CD14-positive monocyte (primary cell): ENCODE measurements at regions not wholly inside any gene's neighbourhood (a gene's known extent, or its start where the extent isn't known, plus 50 kb on each side); places are given as distances from the start of the nearest gene placed in this dataset.

Experiments used
- DNase-seq, 3 donors: peaks; one replicate each; pipeline ENCODE4 v3.0.0-alpha.2; 2011 to 2022
- H2AFZ ChIP-seq: 2 replicates; pipeline ENCODE4 v1.6.0; 2012; ENCODE audit warnings: mild to moderate bottlenecking, low read depth, low read length, inconsistent platforms; ENCODE audit not compliant: insufficient read depth, poor library complexity, severe bottlenecking
- H3K27ac ChIP-seq, 2 donors: 1 replicate in 1 of 2; 2 replicates in 1 of 2; pipeline ENCODE4 v1.5.1; 2012 to 2013; ENCODE audit warnings: low read length in 2 of 2, control low read depth in 1 of 2, inconsistent platforms in 1 of 2, low read depth in 1 of 2, mild to moderate bottlenecking in 1 of 2
- H3K27me3 ChIP-seq, 2 donors: one replicate each; pipeline versions ENCODE4 v1.6.0 to v1.6.1; 2011 to 2013; ENCODE audit warnings: low read length in 2 of 2; ENCODE audit not compliant: control insufficient read depth in 2 of 2, insufficient read depth in 2 of 2
- H3K36me3 ChIP-seq, 2 donors: replicated peaks in 1 of 2; 1 replicate in 1 of 2; 2 replicates in 1 of 2; pipeline versions ENCODE4 v1.5.1 to v1.6.1; 2012 to 2013; ENCODE audit warnings: low read length in 2 of 2, control low read depth in 1 of 2, inconsistent platforms in 1 of 2, mild to moderate bottlenecking in 1 of 2; ENCODE audit not compliant: insufficient read depth in 2 of 2, control insufficient read depth in 1 of 2
- H3K4me1 ChIP-seq, 2 donors: 1 replicate in 1 of 2; 2 replicates in 1 of 2; pipeline versions ENCODE4 v1.5.1 to v1.6.1; 2012 to 2013; ENCODE audit warnings: low read length in 2 of 2, control low read depth in 1 of 2, inconsistent platforms in 1 of 2, mild to moderate bottlenecking in 1 of 2, moderate library complexity in 1 of 2; ENCODE audit not compliant: insufficient read depth in 2 of 2, control insufficient read depth in 1 of 2
- H3K4me2 ChIP-seq: replicated peaks from 2 replicates; pipeline ENCODE3; 2012; ENCODE audit warnings: low read length, moderate library complexity, mild to moderate bottlenecking; ENCODE audit not compliant: poor library complexity, severe bottlenecking; ENCODE audit errors: extremely low read depth
- H3K4me3 ChIP-seq, 3 experiments: fragments of 200-600 bp in 1 of 3; sonication (generic) in 1 of 3; replicated peaks in 1 of 3; 1 replicate in 2 of 3; 2 replicates in 1 of 3; pipeline ENCODE4 v1.5.1; 2011 to 2013; ENCODE audit warnings: low read length in 3 of 3, mild to moderate bottlenecking in 3 of 3, control low read depth in 2 of 3, low read depth in 2 of 3, inconsistent platforms in 1 of 3, moderate library complexity in 1 of 3
- H3K79me2 ChIP-seq: 2 replicates; pipeline ENCODE4 v1.6.0; 2012; ENCODE audit warnings: mild to moderate bottlenecking, control low read depth, inconsistent platforms, low read length, moderate library complexity; ENCODE audit not compliant: insufficient read depth
- H3K9ac ChIP-seq: 2 replicates; pipeline ENCODE4 v1.6.0; 2017; ENCODE audit warnings: low read length, mild to moderate bottlenecking; ENCODE audit not compliant: insufficient read depth, poor library complexity, severe bottlenecking
- H3K9me3 ChIP-seq, 2 donors: replicated peaks in 1 of 2; 1 replicate in 1 of 2; 2 replicates in 1 of 2; pipeline versions ENCODE4 v1.5.1 to v1.6.1; 2012 to 2013; ENCODE audit warnings: low read length in 2 of 2, control low read depth in 1 of 2; ENCODE audit not compliant: control insufficient read depth in 1 of 2, insufficient read depth in 1 of 2
- H4K20me1 ChIP-seq: 2 replicates; pipeline ENCODE4 v1.6.0; 2012; ENCODE audit warnings: mild to moderate bottlenecking, low read length, control low read depth, moderate library complexity; ENCODE audit not compliant: insufficient read depth
- H3K27ac Mint-ChIP-seq, 7 donors: one replicate each; pipeline ENCODE4 v1.8.0; 2020; ENCODE audit warnings: mild to moderate bottlenecking in 7 of 7, mixed read lengths in 7 of 7, moderate library complexity in 6 of 7, inconsistent platforms in 2 of 7
- H3K27me3 Mint-ChIP-seq, 3 donors: one replicate each; pipeline ENCODE4 v1.8.0; 2021 to 2022; ENCODE audit warnings: low read depth in 3 of 3, mild to moderate bottlenecking in 3 of 3, mixed read lengths in 3 of 3, moderate library complexity in 3 of 3, inconsistent platforms in 1 of 3
- H3K36me3 Mint-ChIP-seq, 2 donors: one replicate each; pipeline ENCODE4 v1.8.0; 2020; ENCODE audit warnings: mixed read lengths in 2 of 2, inconsistent platforms in 1 of 2, mild to moderate bottlenecking in 1 of 2
- H3K4me1 Mint-ChIP-seq: one replicate; pipeline ENCODE4 v1.8.0; 2020; ENCODE audit warnings: mild to moderate bottlenecking, mixed read lengths
- H3K4me3 Mint-ChIP-seq, 2 donors: one replicate each; pipeline ENCODE4 v1.8.0; 2020; ENCODE audit warnings: mild to moderate bottlenecking in 2 of 2, mixed read lengths in 2 of 2, moderate library complexity in 1 of 2
- H3K9me3 Mint-ChIP-seq, 7 donors: one replicate each; pipeline ENCODE4 v1.8.0; 2020 to 2022; ENCODE audit warnings: mixed read lengths in 7 of 7, mild to moderate bottlenecking in 6 of 7, moderate library complexity in 6 of 7, inconsistent platforms in 2 of 7
- CTCF ChIP-seq: fragments of 200-600 bp; IDR thresholded peaks from one replicate; pipeline ENCODE4 v1.8.0; 2022; ENCODE audit warnings: antibody characterized with exemption, mild to moderate bottlenecking
- WGBS: methylation state at CpG from one replicate; pipeline ENCODE4 v1.1.5; 2013; ENCODE audit warnings: missing lambda C conversion rate; ENCODE audit not compliant: insufficient coverage; 5-methylcytosine and 5-hydroxymethylcytosine counted together
- intact Hi-C, 2 donors: fragments of 100-400 bp; cut with micrococcal nuclease; formaldehyde crosslinking; loops; one replicate each; pipeline versions ENCODE4 v1.15.0 to v1.15.1; 2023

- H3K36me3 Mint-ChIP-seq: no peaks in the 10 kb centered on the region
- TF ChIP-seq CTCF: no peak
- no peak overlapping the region for H3K27ac Mint-ChIP-seq
- H2AFZ ChIP-seq: no peak overlapping the region
- H3K9ac ChIP-seq: no peak overlapping the region
- intact Hi-C loops: loop anchor here in 1 of 2 donors (10.0 kb wide), 1 partner anchor 207 kb away; no protein-coding TSS in a partner anchor
- H3K4me1 Mint-ChIP-seq: no peaks in the 10 kb centered on the region
- H3K27me3 Mint-ChIP-seq: peaks cover 0 to 3% (median 2%) of the 10 kb centered on the region in 3 donors
- H3K27ac ChIP-seq: no peak overlapping the region
- no peak overlapping the region for H3K4me2 ChIP-seq
- H3K4me3 ChIP-seq: no peak overlapping the region
- no peaks in the 10 kb centered on the region for H3K4me1 ChIP-seq
- H3K4me3 Mint-ChIP-seq: no peak overlapping the region
- H3K27me3 ChIP-seq: no peaks in the 10 kb centered on the region
- no peaks in the 10 kb centered on the region for H3K9me3 ChIP-seq
- H3K79me2 ChIP-seq: no peaks in the 10 kb centered on the region
- no peaks in the 10 kb centered on the region for H4K20me1 ChIP-seq
- no peaks in the 10 kb centered on the region for H3K36me3 ChIP-seq
- peaks cover 0 to 4% (median 0%) of the 10 kb centered on the region in 7 donors for H3K9me3 Mint-ChIP-seq
- DNase-seq: peak in 2 of 3 donors; percentile 13 to 79
Observed at GRCh38 chr12:92551853-92552397, 150.9 kb upstream of the PLEKHG7 start.

- no peak overlapping the region for H3K27ac ChIP-seq
- no peak for TF ChIP-seq CTCF
- H3K79me2 ChIP-seq: no peaks in the 10 kb centered on the region
- H3K9ac ChIP-seq: no peak overlapping the region
- H3K4me3 Mint-ChIP-seq: no peak overlapping the region
- DNase-seq: no peak
- H3K4me1 Mint-ChIP-seq: no peaks in the 10 kb centered on the region
- H3K4me2 ChIP-seq: no peak overlapping the region
- H3K27me3 Mint-ChIP-seq: peaks cover 0 to 2% (median 0%) of the 10 kb centered on the region in 3 donors
- no peak overlapping the region for H3K27ac Mint-ChIP-seq
- H3K36me3 Mint-ChIP-seq: no peaks in the 10 kb centered on the region
- H2AFZ ChIP-seq: no peak overlapping the region
- H3K9me3 ChIP-seq: no peaks in the 10 kb centered on the region
- H4K20me1 ChIP-seq: no peaks in the 10 kb centered on the region
- no peaks in the 10 kb centered on the region for H3K27me3 ChIP-seq
- H3K4me3 ChIP-seq: no peak overlapping the region
- H3K36me3 ChIP-seq: no peaks in the 10 kb centered on the region
- H3K4me1 ChIP-seq: no peaks in the 10 kb centered on the region
- intact Hi-C loops: loop anchor here in 1 of 2 donors (10.0 kb wide), 1 partner anchor 206 kb away; no protein-coding TSS in a partner anchor
- WGBS: 100% methylated on average over 2 of the region's 3 CpGs
- H3K9me3 Mint-ChIP-seq: peaks cover 0 to 4% (median 0%) of the 10 kb centered on the region in 7 donors
Observed at GRCh38 chr12:92551210-92551609, 151.6 kb upstream of the PLEKHG7 start.
